ENCODE measurements at regions not wholly inside any gene's neighbourhood (a gene's known extent, or its start where the extent isn't known, plus 50 kb on each side); places are given as distances from the start of the nearest gene placed in this dataset.

- CTCF ChIA-PET, result no interaction called here
Measured at GRCh38 chr4:59374416-59374815, 1825.7 kb upstream of the ADGRL3 start.

GRCh38 chr4:59380841-59381366, 1819.2 kb upstream of the ADGRL3 start:
- Histone ChIP-seq H3K4me3 (ENCODE audit: low read length) (no peak overlapping the region), H3K9me2 (replicated peaks; ENCODE audit: low read length) (no peaks in the 10 kb centered on the region; the same call in 1 of the 2 replicates), H3K79me2 (ENCODE audit: low read length) (no peaks in the 10 kb centered on the region), H3K27me3 (ENCODE audit: low read length) (no peaks in the 10 kb centered on the region), H2AFZ (ENCODE audit: low read length) (no peak overlapping the region), H3K27ac (ENCODE audit: low read length) (no peak overlapping the region), H3K9ac (ENCODE audit: low read length) (no peak overlapping the region), H3K36me3 (ENCODE audit: low read depth, low read length) (no peaks in the 10 kb centered on the region), H4K20me1 (ENCODE audit: low read length) (no peaks in the 10 kb centered on the region), H3F3A (ENCODE audit: low read length, unreplicated experiment) (no peaks in the 10 kb centered on the region), H3K9me3 (ENCODE audit: low read length) (no peaks in the 10 kb centered on the region), H3K4me2 (ENCODE audit: low read length) (no peak overlapping the region), H3K4me1 (ENCODE audit: insufficient read depth, low read length) (0 out of 2 replicates have a peak, but pooled peaks cover 4% of the 10 kb centered on the region)
- ATAC-seq, result peak; percentile 77
- TF ChIP-seq CTCF (conservative IDR thresholded peaks at IDR 0.05; ENCODE audit: low read depth, low read length) (no peak), EZH2phosphoT487 (IDR thresholded peaks at IDR 0.05; ENCODE audit: borderline replicate concordance, low read length) (no peak)
- peak; percentile 67 for DNase-seq
- CTCF ChIA-PET, result no interaction called here
- intact Hi-C loops (cut with micrococcal nuclease), result no loop called here
- no TSS peak for BruUV-seq (replicated peaks)
- POLR2A ChIA-PET (ENCODE audit: unreplicated experiment), result no interaction called here

More at GRCh38 chr4:59374416-59374815, 1825.7 kb upstream of the ADGRL3 start:
- Histone ChIP-seq H3K9ac (ENCODE audit: low read length) (no peak overlapping the region), H3K36me3 (ENCODE audit: low read depth, low read length) (no peaks in the 10 kb centered on the region), H3K4me1 (ENCODE audit: insufficient read depth, low read length) (no peaks in the 10 kb centered on the region), H4K20me1 (ENCODE audit: low read length) (no peaks in the 10 kb centered on the region), H3K27ac (ENCODE audit: low read length) (no peak overlapping the region), H3K4me3 (ENCODE audit: low read length) (no peak overlapping the region), H3K9me2 (replicated peaks; ENCODE audit: low read length) (no peaks in the 10 kb centered on the region; the same call in 1 of the 2 replicates), H3F3A (ENCODE audit: low read length, unreplicated experiment) (no peaks in the 10 kb centered on the region), H2AFZ (ENCODE audit: low read length) (no peak overlapping the region), H3K27me3 (ENCODE audit: low read length) (no peaks in the 10 kb centered on the region), H3K79me2 (ENCODE audit: low read length) (no peaks in the 10 kb centered on the region), H3K9me3 (ENCODE audit: low read length) (no peaks in the 10 kb centered on the region), H3K4me2 (ENCODE audit: low read length) (no peak overlapping the region)
- peak; percentile 33; the same call in 1 of the 2 replicates for TF ChIP-seq CTCF (conservative IDR thresholded peaks at IDR 0.05; ENCODE audit: low read depth, low read length)
- TF ChIP-seq EZH2phosphoT487 (IDR thresholded peaks at IDR 0.05; ENCODE audit: borderline replicate concordance, low read length), result no peak
- no peak for TF ChIP-seq EZH2 (IDR thresholded peaks at IDR 0.05; ENCODE audit: low read length, unreplicated experiment)
- intact Hi-C loops (cut with micrococcal nuclease), result no loop called here
- ATAC-seq, result no peak
- POLR2A ChIA-PET (ENCODE audit: unreplicated experiment), result no interaction called here
- no TSS peak for BruUV-seq (replicated peaks)
- no peak for DNase-seq

- no peak overlapping the region for H3K9ac ChIP-seq (ENCODE audit: low read length)
- H3K27me3 ChIP-seq (ENCODE audit: low read length), result no peaks in the 10 kb centered on the region
- no peak overlapping the region for H3K27ac ChIP-seq (ENCODE audit: low read length)
- ChIA-PET CTCF (no interaction called here), POLR2A (ENCODE audit: unreplicated experiment) (no interaction called here)
- no peak overlapping the region for H2AFZ ChIP-seq (ENCODE audit: low read length)
- intact Hi-C loops (cut with micrococcal nuclease), result no loop called here
- ATAC-seq, result peak; percentile 77
- H4K20me1 ChIP-seq (ENCODE audit: low read length), result no peaks in the 10 kb centered on the region
- TF ChIP-seq EZH2phosphoT487 (IDR thresholded peaks at IDR 0.05; ENCODE audit: borderline replicate concordance, low read length), result no peak
- TF ChIP-seq CTCF (conservative IDR thresholded peaks at IDR 0.05; ENCODE audit: low read depth, low read length), result no peak
- TF ChIP-seq EZH2 (IDR thresholded peaks at IDR 0.05; ENCODE audit: low read length, unreplicated experiment), result no peak
- no peaks in the 10 kb centered on the region for H3K9me3 ChIP-seq (ENCODE audit: low read length)
- H3K4me1 ChIP-seq (ENCODE audit: insufficient read depth, low read length), result 0 out of 2 replicates have a peak, but pooled peaks cover 4% of the 10 kb centered on the region
- no peaks in the 10 kb centered on the region; the same call in 1 of the 2 replicates for H3K9me2 ChIP-seq (replicated peaks; ENCODE audit: low read length)
- H3K79me2 ChIP-seq (ENCODE audit: low read length), result no peaks in the 10 kb centered on the region
- H3K36me3 ChIP-seq (ENCODE audit: low read depth, low read length), result no peaks in the 10 kb centered on the region
- H3K4me2 ChIP-seq (ENCODE audit: low read length), result no peak overlapping the region
- H3K4me3 ChIP-seq (ENCODE audit: low read length), result no peak overlapping the region
- BruUV-seq (replicated peaks), result no TSS peak
- no peaks in the 10 kb centered on the region for H3F3A ChIP-seq (ENCODE audit: low read length, unreplicated experiment)
- DNase-seq, result peak; percentile 54
Measured at GRCh38 chr4:59381591-59381990, 1818.5 kb upstream of the ADGRL3 start.

Measured in PC-3 (cell line).